Epithelial cell of proximal tubule (primary cell): ENCODE measurements at regions not wholly inside any gene's neighbourhood (a gene's known extent, or its start where the extent isn't known, plus 50 kb on each side); places are given as distances from the start of the nearest gene placed in this dataset.
"Not testable (repeated sequence)": the region's sequence is repeated elsewhere in the genome, so short reads cannot be mapped to it uniquely, and the experiment has no call there.

ENCODE experiments used
- DNase-seq: peaks from one replicate; pipeline ENCODE4 v3.0.0-alpha.2; 2011; ENCODE audit warnings: low read depth
- H3K4me3 ChIP-seq: 2 replicates; pipeline ENCODE4 v1.5.1; 2011; ENCODE audit warnings: low read depth, mild to moderate bottlenecking, low read length
- CTCF ChIP-seq: conservative IDR thresholded peaks from 2 replicates; pipeline ENCODE4 v1.5.1; 2012; ENCODE audit warnings: low read depth, mild to moderate bottlenecking, low read length

- H3K4me3 ChIP-seq: no peak overlapping the region
- no peak for TF ChIP-seq CTCF
- DNase-seq: no peak
Observed at GRCh38 chr3:78337801-78338211, 1297.9 kb downstream of the ROBO2 start.

- no peak overlapping the region for H3K4me3 ChIP-seq
- TF ChIP-seq CTCF: no peak
- DNase-seq: no peak
Observed at GRCh38 chr3:78338405-78338804, 1298.5 kb downstream of the ROBO2 start.

GRCh38 chr3:78343221-78343620 lies 1303.3 kb downstream of the ROBO2 start:
- TF ChIP-seq CTCF: no peak
- H3K4me3 ChIP-seq: no peak overlapping the region
- DNase-seq: no peak

GRCh38 chr3:78344267-78344666 lies 1304.4 kb downstream of the ROBO2 start:
- H3K4me3 ChIP-seq, DNase-seq: not testable (repeated sequence)

GRCh38 chr3:78344918-78345317 lies 1305.0 kb downstream of the ROBO2 start:
- DNase-seq: no peak
- H3K4me3 ChIP-seq: no peak overlapping the region
- no peak for TF ChIP-seq CTCF

GRCh38 chr3:78347176-78347575 lies 1307.3 kb downstream of the ROBO2 start:
- H3K4me3 ChIP-seq: no peak overlapping the region
- TF ChIP-seq CTCF: no peak
- DNase-seq: no peak

GRCh38 chr3:78348664-78349063 lies 1308.8 kb downstream of the ROBO2 start:
- no peak for TF ChIP-seq CTCF
- H3K4me3 ChIP-seq: no peak overlapping the region
- no peak for DNase-seq

GRCh38 chr3:78349571-78349970 lies 1309.7 kb downstream of the ROBO2 start:
- H3K4me3 ChIP-seq: no peak overlapping the region
- no peak for DNase-seq
- no peak for TF ChIP-seq CTCF
